CD8-positive, alpha-beta memory T cell (primary cell): ENCODE measurements at regions not wholly inside any gene's neighbourhood (a gene's known extent, or its start where the extent isn't known, plus 50 kb on each side); places are given as distances from the start of the nearest gene placed in this dataset.

Source experiments
- CTCF ChIA-PET: fragments of 350-600 bp; sonication (Branson Sonifier 250); formaldehyde crosslinking; loops from one replicate; lab custom pipeline; 2021; ENCODE audit warnings: antibody characterized with exemption; lab: Charles Lee
- POLR2A ChIA-PET: fragments of 350-600 bp; sonication (Branson Sonifier 250); formaldehyde crosslinking; loops from one replicate; lab custom pipeline; 2021; ENCODE audit warnings: antibody characterized with exemption; lab: Charles Lee
- DNase-seq, 5 donors: peaks; one replicate each; pipeline versions ENCODE4 v3.0.0 to v3.0.0-alpha.2; 2020 to 2022; ENCODE audit warnings: mixed read lengths in 1 of 5
- H3K27ac ChIP-seq: one replicate; pipeline ENCODE4 v1.7.0; 2013; ENCODE audit warnings: low read depth, mild to moderate bottlenecking, low read length, moderate library complexity
- H3K27me3 ChIP-seq: 2 replicates; pipeline ENCODE4 v1.7.0; 2013; ENCODE audit warnings: low read length, mild to moderate bottlenecking; ENCODE audit not compliant: insufficient read depth, poor library complexity, severe bottlenecking
- H3K36me3 ChIP-seq: 2 replicates; pipeline ENCODE4 v1.7.0; 2013; ENCODE audit warnings: mild to moderate bottlenecking, low read length, moderate library complexity; ENCODE audit not compliant: insufficient read depth
- H3K4me1 ChIP-seq: 2 replicates; pipeline ENCODE4 v1.7.0; 2013; ENCODE audit warnings: mild to moderate bottlenecking, low read length, moderate library complexity; ENCODE audit not compliant: insufficient read depth
- H3K4me3 ChIP-seq: 2 replicates; pipeline ENCODE4 v1.7.0; 2013; ENCODE audit warnings: mild to moderate bottlenecking, low read length
- H3K9me3 ChIP-seq: 2 replicates; pipeline ENCODE4 v1.7.0; 2013; ENCODE audit warnings: mild to moderate bottlenecking, low read length
- H3K27ac Mint-ChIP-seq, 8 donors: one replicate each; pipeline ENCODE4 v1.8.0; 2020 to 2021; ENCODE audit warnings: mixed read lengths in 8 of 8, mild to moderate bottlenecking in 6 of 8, inconsistent platforms in 3 of 8, moderate library complexity in 3 of 8
- H3K27me3 Mint-ChIP-seq, 2 donors: one replicate each; pipeline ENCODE4 v1.8.0; 2020 to 2021; ENCODE audit warnings: mixed read lengths in 2 of 2, mild to moderate bottlenecking in 1 of 2, moderate library complexity in 1 of 2
- H3K36me3 Mint-ChIP-seq, 3 donors: one replicate each; pipeline ENCODE4 v1.8.0; 2020 to 2021; ENCODE audit warnings: mixed read lengths in 3 of 3, inconsistent platforms in 1 of 3, mild to moderate bottlenecking in 1 of 3
- H3K4me1 Mint-ChIP-seq, 3 donors: one replicate each; pipeline ENCODE4 v1.8.0; 2020 to 2021; ENCODE audit warnings: mixed read lengths in 3 of 3, inconsistent platforms in 1 of 3, mild to moderate bottlenecking in 1 of 3
- H3K4me3 Mint-ChIP-seq, 7 donors: one replicate each; pipeline ENCODE4 v1.8.0; 2020 to 2021; ENCODE audit warnings: mixed read lengths in 7 of 7, mild to moderate bottlenecking in 6 of 7, moderate library complexity in 4 of 7, inconsistent platforms in 2 of 7
- H3K9me3 Mint-ChIP-seq, 5 donors: one replicate each; pipeline ENCODE4 v1.8.0; 2020 to 2022; ENCODE audit warnings: mixed read lengths in 5 of 5, mild to moderate bottlenecking in 3 of 5, moderate library complexity in 2 of 5, inconsistent platforms in 1 of 5

GRCh38 chr15:85307687-85308045, 72.7 kb upstream of the AKAP13 start:
- H3K27me3 Mint-ChIP-seq = peaks cover 0 to 3% of the 10 kb centered on the region in 2 donors
- POLR2A ChIA-PET = no interaction called here
- no peaks in the 10 kb centered on the region for H3K36me3 Mint-ChIP-seq
- DNase-seq = no peak
- no peak overlapping the region for H3K4me3 ChIP-seq
- CTCF ChIA-PET = interaction anchor here (2.1 kb wide), 1 partner anchor 11 kb away, joined by 7 read pairs; no protein-coding TSS in a partner anchor
- no peaks in the 10 kb centered on the region for H3K27me3 ChIP-seq
- H3K4me1 ChIP-seq = no peaks in the 10 kb centered on the region
- H3K27ac Mint-ChIP-seq = no peak overlapping the region
- H3K4me3 Mint-ChIP-seq = no peak overlapping the region
- H3K27ac ChIP-seq = no peak overlapping the region
- H3K9me3 Mint-ChIP-seq = no peaks in the 10 kb centered on the region
- no peaks in the 10 kb centered on the region for H3K9me3 ChIP-seq
- H3K4me1 Mint-ChIP-seq = peaks cover 3 to 21% (median 19%) of the 10 kb centered on the region in 3 donors
- no peaks in the 10 kb centered on the region for H3K36me3 ChIP-seq

DNA sequence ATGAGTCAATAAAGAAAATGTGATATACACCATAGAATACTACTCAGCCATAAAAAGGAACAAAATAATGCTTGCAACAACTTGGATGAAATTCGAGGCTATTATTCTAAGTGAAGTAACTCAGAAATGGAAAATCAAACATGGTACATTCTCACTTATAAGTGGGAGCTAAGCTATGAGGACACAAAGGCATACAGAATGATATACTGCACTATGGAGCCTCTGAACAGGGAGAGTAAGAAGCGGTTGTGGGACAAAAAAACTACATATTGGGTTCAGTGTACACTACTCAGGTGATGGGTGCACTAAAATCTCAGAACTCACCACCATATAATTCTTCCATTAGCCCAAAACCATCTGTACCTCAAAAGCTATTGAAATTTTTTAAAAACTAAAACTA, 68.8 kb upstream of the AKAP13 start:
- no peak for DNase-seq
- H3K4me3 Mint-ChIP-seq = no peak overlapping the region
- no peak overlapping the region for H3K4me3 ChIP-seq
- H3K9me3 ChIP-seq = no peaks in the 10 kb centered on the region
- H3K4me1 ChIP-seq = peaks cover 15% of the 10 kb centered on the region
- no peaks in the 10 kb centered on the region for H3K36me3 ChIP-seq
- H3K36me3 Mint-ChIP-seq = no peaks in the 10 kb centered on the region
- H3K27me3 ChIP-seq = no peaks in the 10 kb centered on the region
- peaks cover 0 to 1% of the 10 kb centered on the region in 2 donors for H3K27me3 Mint-ChIP-seq
- no peak overlapping the region for H3K27ac ChIP-seq
- H3K4me1 Mint-ChIP-seq = peaks cover 23 to 47% (median 46%) of the 10 kb centered on the region in 3 donors
- ChIA-PET POLR2A (interaction anchor here (1.1 kb wide), 1 partner anchor 11 kb away, joined by 3 read pairs; no protein-coding TSS in a partner anchor), CTCF (interaction anchor here (1.1 to 2.3 kb wide), 4 partner anchors 15 to 101 kb away, joined by 5 to 12 read pairs (median 8); no protein-coding TSS in a partner anchor)
- H3K27ac Mint-ChIP-seq = no peak overlapping the region
- H3K9me3 Mint-ChIP-seq = no peaks in the 10 kb centered on the region

DNA sequence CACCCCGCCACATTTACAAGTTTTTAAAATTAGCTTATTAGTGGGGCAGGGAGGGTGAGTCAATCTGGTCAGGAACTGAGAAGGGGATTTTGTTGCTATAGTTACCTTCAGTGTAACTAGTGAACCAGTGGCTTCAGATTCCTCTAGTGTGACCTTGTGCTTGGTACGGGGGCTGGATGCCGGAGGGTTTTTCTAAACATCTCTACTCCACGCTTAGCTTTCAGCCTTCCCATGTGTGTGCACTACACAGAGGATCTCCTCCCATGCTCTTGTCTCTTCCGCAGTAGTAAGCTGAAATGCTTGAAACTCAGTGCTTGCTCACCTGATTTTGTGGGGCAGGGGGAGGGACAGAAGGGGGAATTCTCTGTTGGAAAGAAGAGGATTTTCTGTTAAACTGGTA, 67.9 kb upstream of the AKAP13 start:
- Mint-ChIP-seq H3K27ac (peak overlapping the region in 2 of 8 donors; percentile 58 to 78), H3K9me3 (no peaks in the 10 kb centered on the region), H3K4me3 (peak overlapping the region in 2 of 7 donors; percentile 35 to 63), H3K27me3 (peaks cover 0 to 1% of the 10 kb centered on the region in 2 donors), H3K36me3 (no peaks in the 10 kb centered on the region), H3K4me1 (peaks cover 29 to 56% (median 53%) of the 10 kb centered on the region in 3 donors)
- no peaks in the 10 kb centered on the region for H3K9me3 ChIP-seq
- no peaks in the 10 kb centered on the region for H3K36me3 ChIP-seq
- ChIA-PET POLR2A (interaction anchor here (1.1 kb wide), 1 partner anchor 12 kb away, joined by 3 read pairs; no protein-coding TSS in a partner anchor), CTCF (interaction anchor here (0.7 to 2.3 kb wide), 7 partner anchors 14 to 365 kb away, joined by 3 to 12 read pairs (median 5); no protein-coding TSS in a partner anchor)
- peaks cover 20% of the 10 kb centered on the region for H3K4me1 ChIP-seq
- H3K27me3 ChIP-seq = no peaks in the 10 kb centered on the region
- H3K27ac ChIP-seq = no peak overlapping the region
- peak in 1 of 5 donors; percentile 52 for DNase-seq
- H3K4me3 ChIP-seq = no peak overlapping the region

DNA sequence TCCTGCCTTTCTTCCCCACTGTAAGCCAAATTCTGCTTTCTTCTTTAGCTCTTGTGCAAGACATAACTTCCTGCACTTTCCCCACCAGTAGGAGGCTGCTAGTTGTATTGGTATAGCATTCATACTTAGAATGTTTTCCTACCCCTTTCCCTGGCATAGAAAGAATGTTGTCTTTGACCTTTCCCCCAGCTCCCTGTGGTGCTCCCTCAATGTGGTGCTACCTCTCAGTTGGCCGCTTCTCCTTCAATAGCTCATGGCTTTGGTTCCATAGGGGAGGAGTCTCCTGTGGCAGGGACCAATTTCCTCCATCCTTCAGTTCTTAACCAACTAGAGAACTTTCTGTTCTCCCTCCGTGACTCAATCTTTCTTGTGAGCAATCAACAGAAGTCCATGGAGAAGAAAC, 67.5 kb upstream of the AKAP13 start:
- Histone ChIP-seq H3K9me3 (no peaks in the 10 kb centered on the region), H3K27me3 (no peaks in the 10 kb centered on the region), H3K27ac (no peak overlapping the region), H3K4me1 (peaks cover 25% of the 10 kb centered on the region), H3K36me3 (no peaks in the 10 kb centered on the region), H3K4me3 (no peak overlapping the region)
- H3K36me3 Mint-ChIP-seq = no peaks in the 10 kb centered on the region
- ChIA-PET POLR2A (interaction anchor here (0.6 to 1.1 kb wide), 2 partner anchors 13 to 604 kb away, joined by 3 to 5 read pairs; no protein-coding TSS in a partner anchor), CTCF (interaction anchor here (0.7 to 2.3 kb wide), 7 partner anchors 13 to 365 kb away, joined by 3 to 12 read pairs (median 5); no protein-coding TSS in a partner anchor)
- no peaks in the 10 kb centered on the region for H3K9me3 Mint-ChIP-seq
- peaks cover 32 to 60% (median 57%) of the 10 kb centered on the region in 3 donors for H3K4me1 Mint-ChIP-seq
- H3K27me3 Mint-ChIP-seq = peaks cover 0 to 1% of the 10 kb centered on the region in 2 donors
- no peak for DNase-seq
- H3K4me3 Mint-ChIP-seq = peak overlapping the region in 2 of 7 donors; percentile 35 to 63
- H3K27ac Mint-ChIP-seq = peak overlapping the region in 2 of 8 donors; percentile 58 to 78

- Histone ChIP-seq H3K36me3 (no peaks in the 10 kb centered on the region), H3K4me1 (peaks cover 29% of the 10 kb centered on the region), H3K27ac (no peak overlapping the region), H3K9me3 (no peaks in the 10 kb centered on the region), H3K27me3 (no peaks in the 10 kb centered on the region), H3K4me3 (no peak overlapping the region)
- no peaks in the 10 kb centered on the region for H3K36me3 Mint-ChIP-seq
- H3K27ac Mint-ChIP-seq = peak overlapping the region in 1 of 8 donors; percentile 78
- CTCF ChIA-PET = interaction anchor here (1.1 to 2.3 kb wide), 4 partner anchors 13 to 101 kb away, joined by 3 to 12 read pairs (median 7); no protein-coding TSS in a partner anchor
- no peak for DNase-seq
- peaks cover 36 to 61% (median 58%) of the 10 kb centered on the region in 3 donors for H3K4me1 Mint-ChIP-seq
- H3K27me3 Mint-ChIP-seq = peaks cover 0 to 1% of the 10 kb centered on the region in 2 donors
- H3K9me3 Mint-ChIP-seq = no peaks in the 10 kb centered on the region
- H3K4me3 Mint-ChIP-seq = no peak overlapping the region
- POLR2A ChIA-PET = interaction anchor here (0.6 kb wide), 1 partner anchor 604 kb away, joined by 5 read pairs; no protein-coding TSS in a partner anchor
Measured at GRCh38 chr15:85313339-85313738, 67.1 kb upstream of the AKAP13 start.

GRCh38 chr15:85314146-85314545, 66.3 kb upstream of the AKAP13 start:
- no peak for DNase-seq
- CTCF ChIA-PET = interaction anchor here (4.2 kb wide), 1 partner anchor 18 kb away, joined by 16 read pairs; no protein-coding TSS in a partner anchor
- no peak overlapping the region for H3K27ac Mint-ChIP-seq

DNA sequence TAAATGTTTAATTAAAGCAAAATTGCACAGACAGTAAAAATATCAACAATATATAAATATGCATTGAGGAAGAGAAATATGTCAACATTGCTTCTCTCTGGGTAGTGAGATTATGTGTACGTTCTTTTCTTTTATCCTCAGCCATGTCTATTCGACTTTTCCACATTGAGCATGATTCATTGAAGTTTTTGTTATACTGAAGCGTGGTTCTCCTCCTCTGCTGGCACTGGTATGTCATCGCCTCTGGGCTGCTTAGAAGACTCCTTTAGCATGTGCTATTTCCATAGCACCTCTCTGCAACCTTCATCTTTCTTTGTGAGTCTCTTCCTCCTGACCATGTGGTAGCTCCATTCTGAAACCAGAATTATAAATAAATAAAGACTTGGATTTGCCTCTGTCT, 65.8 kb upstream of the AKAP13 start:
- Mint-ChIP-seq H3K9me3 (no peaks in the 10 kb centered on the region), H3K27me3 (peaks cover 0 to 1% of the 10 kb centered on the region in 2 donors), H3K4me1 (peaks cover 42 to 61% (median 56%) of the 10 kb centered on the region in 3 donors), H3K27ac (peak overlapping the region in 2 of 8 donors; percentile 33 to 41), H3K36me3 (no peaks in the 10 kb centered on the region), H3K4me3 (no peak overlapping the region)
- POLR2A ChIA-PET = no interaction called here
- DNase-seq = no peak
- no peak overlapping the region for H3K4me3 ChIP-seq
- no peaks in the 10 kb centered on the region for H3K27me3 ChIP-seq
- H3K4me1 ChIP-seq = peaks cover 34% of the 10 kb centered on the region
- no peaks in the 10 kb centered on the region for H3K36me3 ChIP-seq
- H3K27ac ChIP-seq = no peak overlapping the region
- no peaks in the 10 kb centered on the region for H3K9me3 ChIP-seq
- CTCF ChIA-PET = interaction anchor here (4.2 kb wide), 1 partner anchor 18 kb away, joined by 16 read pairs; no protein-coding TSS in a partner anchor

More at GRCh38 chr15:85314146-85314545, 66.3 kb upstream of the AKAP13 start:
- no peaks in the 10 kb centered on the region for H3K36me3 Mint-ChIP-seq
- Histone ChIP-seq H3K27ac (no peak overlapping the region), H3K27me3 (no peaks in the 10 kb centered on the region), H3K36me3 (no peaks in the 10 kb centered on the region), H3K9me3 (no peaks in the 10 kb centered on the region), H3K4me3 (no peak overlapping the region), H3K4me1 (peaks cover 34% of the 10 kb centered on the region)
- H3K4me3 Mint-ChIP-seq = no peak overlapping the region
- no peaks in the 10 kb centered on the region for H3K9me3 Mint-ChIP-seq
- peaks cover 42 to 60% (median 58%) of the 10 kb centered on the region in 3 donors for H3K4me1 Mint-ChIP-seq
- POLR2A ChIA-PET = no interaction called here
- peaks cover 0 to 1% of the 10 kb centered on the region in 2 donors for H3K27me3 Mint-ChIP-seq
